ENCODE measurements at regions not wholly inside any gene's neighbourhood (a gene's known extent, or its start where the extent isn't known, plus 50 kb on each side); places are given as distances from the start of the nearest gene placed in this dataset.
"Not testable (repeated sequence)": the region's sequence is repeated elsewhere in the genome, so short reads cannot be mapped to it uniquely, and the experiment has no call there.

DNA sequence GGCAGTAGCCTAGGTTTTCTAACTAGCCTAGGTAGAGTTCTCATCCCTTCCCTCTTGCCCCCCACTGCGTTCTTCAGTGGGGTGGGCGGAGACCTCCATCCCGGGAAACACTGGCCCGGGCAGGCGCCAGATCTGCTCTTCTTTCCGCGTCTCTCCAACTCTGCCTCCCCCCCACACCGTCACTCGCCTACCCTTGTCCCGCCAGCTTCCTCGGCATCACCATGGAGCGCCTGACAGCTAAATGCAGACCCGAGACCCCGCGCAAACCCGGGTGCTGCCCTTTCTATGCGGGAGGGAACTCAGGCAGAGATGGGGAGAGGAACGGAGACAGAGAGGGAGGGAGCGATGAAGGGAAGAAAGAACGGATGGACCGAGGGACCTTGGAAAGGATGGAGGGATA is 1494.8 kb upstream of the DEFB115 start:
- no peak for DNase-seq (ENCODE audit: extremely low read depth in 1 of 2, low read depth in 1 of 2)

DNA sequence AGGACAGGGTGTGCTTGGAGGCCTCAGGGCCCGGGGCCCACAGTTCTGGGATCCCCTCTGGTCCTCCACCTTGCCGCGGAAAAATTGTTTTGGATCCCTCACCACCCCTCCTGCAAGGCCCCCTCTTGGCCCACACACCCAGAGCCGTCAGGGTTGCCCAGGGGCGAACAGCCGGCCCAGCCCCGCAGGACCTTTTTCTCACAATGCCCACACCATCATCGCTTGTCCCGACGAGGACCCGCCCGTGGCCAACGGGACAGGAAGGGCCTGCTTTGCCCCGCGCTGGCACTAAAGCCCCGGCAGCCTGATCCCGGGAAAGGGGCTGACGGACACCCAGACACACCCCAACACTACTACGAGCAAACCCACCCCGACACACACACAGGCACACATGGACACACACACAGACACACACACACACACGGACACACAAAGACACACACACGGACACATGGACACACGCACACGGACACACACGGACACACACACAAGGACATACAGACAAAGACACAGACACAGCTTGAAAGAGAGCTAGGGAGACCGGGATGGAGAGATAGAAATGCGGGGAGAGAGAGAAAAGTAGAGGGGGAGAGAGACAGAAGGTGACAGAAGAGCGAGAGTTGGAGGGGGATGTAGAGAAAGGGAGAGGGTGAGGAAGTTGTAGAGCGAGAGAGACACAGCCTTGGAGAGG is 1493.5 kb upstream of the DEFB115 start:
- DNase-seq (ENCODE audit: extremely low read depth in 1 of 2, low read depth in 1 of 2), result no peak

DNA sequence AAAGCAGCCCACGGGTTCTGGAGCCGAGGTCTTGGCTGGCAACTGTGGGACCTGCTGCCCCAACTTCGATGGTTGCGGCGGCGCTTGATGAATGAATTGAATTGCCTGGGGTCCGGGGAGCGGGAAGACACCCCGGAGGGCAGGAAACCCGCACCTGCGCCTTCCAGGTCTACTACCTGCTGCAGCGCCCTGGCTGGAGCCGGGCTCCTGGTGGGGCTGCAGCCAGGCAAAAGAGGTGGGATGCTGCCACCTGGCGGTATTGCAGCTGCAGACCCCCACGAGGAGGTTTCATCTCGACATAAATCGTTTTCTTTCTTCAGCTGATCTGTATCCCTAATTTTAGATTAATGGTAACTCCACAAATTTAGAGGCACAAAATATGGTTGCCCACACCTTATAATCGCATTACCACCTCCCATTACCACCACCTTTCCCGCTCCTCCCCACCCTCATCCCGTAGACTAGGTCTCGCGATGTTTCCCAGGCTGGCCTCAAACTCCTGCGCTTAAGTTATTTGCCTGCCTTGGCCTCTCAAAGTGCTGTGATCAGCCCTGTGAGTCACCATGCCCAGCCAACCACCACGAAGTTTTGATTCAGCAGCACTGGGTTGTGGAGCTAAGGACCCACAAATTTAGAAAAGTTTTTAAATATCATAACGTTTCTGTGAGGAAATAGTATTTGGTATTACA is 1492.4 kb upstream of the DEFB115 start:
- peak in 1 of 2 donors; percentile 20 for DNase-seq (ENCODE audit: extremely low read depth in 1 of 2, low read depth in 1 of 2)

DNA sequence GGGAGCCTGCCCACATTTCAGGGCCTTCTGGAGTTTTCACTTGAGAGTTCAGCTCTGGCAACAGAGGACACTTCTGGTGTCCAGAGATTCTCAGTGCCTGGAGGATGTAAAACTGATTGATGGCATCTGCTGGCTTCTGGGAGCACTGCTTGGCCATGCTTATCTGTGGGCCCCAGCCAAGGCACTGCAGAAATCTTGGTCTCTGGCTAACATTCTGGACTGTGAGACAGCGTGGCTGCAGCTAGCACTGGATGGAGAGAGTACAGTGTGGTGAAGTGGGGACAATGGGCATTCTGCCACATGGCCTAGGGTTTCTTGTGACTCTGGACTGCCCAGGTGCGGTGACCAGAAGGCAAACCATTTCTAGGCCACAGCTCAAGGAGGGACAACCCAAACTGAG is 1479.4 kb upstream of the DEFB115 start:
- not testable (repeated sequence) for DNase-seq (ENCODE audit: extremely low read depth in 1 of 2, low read depth in 1 of 2)

DNA sequence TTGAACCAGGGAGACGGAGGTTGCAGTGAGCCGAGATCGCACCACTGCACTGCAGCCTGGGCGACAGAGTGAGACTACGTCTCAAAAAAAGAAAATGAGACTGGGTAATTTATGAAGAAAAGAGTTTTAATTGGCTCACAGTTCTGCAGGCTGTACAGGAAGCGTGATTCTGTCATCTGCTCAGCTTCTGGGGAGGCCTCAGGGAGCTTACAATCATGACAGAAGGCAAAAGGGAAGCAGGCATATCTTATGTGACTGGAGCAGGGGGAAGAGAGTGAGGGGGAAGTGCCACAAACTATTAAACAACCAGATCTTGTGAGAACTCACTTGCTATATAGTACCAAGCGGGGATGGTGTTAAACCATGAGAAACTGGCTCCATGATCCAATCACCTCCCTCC is 1476.2 kb upstream of the DEFB115 start:
- DNase-seq (ENCODE audit: extremely low read depth in 1 of 2, low read depth in 1 of 2), result not testable (repeated sequence)

DNA sequence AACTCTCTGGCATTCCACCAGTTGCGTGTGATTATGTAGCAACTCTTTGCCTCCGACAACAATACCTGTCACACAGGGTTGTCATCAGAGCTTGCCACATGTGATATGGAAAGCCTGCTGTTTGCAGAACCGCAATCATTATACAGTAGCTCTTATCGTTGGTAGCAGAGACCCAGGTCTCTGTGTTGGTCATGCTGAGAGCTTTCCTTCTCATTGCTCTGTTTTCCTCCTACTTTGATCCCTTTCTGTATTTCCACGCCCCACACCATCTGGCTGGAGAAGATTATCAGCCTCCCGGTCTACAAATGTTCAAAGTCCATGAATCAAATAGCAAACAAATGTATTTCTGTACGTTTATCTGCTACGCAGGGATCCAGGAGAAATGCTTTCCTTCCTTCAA is 1475.6 kb upstream of the DEFB115 start:
- DNase-seq (ENCODE audit: extremely low read depth in 1 of 2, low read depth in 1 of 2), result not testable (repeated sequence)

DNA sequence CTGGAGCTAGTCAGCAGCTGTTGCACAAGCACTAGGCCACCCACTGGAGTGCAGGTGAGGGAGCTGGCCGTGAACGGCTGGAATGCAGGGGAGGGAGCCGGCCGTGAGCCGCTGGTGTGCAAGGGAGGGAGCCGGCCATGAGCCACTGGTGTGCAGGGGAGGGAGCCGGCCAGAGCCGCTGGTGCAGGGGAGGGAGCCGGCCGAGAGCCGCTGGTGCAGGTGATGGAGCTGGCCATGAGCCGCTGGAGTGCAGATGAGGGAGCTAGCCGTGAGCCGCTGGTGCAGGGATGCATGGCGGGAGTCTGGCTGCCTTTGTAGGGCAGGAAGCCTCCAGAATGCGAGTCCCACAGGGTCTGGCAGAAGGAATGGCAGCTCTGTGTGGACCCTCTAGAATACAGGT is 1470.0 kb upstream of the DEFB115 start:
- not testable (repeated sequence) for DNase-seq (ENCODE audit: extremely low read depth in 1 of 2, low read depth in 1 of 2)

DNA sequence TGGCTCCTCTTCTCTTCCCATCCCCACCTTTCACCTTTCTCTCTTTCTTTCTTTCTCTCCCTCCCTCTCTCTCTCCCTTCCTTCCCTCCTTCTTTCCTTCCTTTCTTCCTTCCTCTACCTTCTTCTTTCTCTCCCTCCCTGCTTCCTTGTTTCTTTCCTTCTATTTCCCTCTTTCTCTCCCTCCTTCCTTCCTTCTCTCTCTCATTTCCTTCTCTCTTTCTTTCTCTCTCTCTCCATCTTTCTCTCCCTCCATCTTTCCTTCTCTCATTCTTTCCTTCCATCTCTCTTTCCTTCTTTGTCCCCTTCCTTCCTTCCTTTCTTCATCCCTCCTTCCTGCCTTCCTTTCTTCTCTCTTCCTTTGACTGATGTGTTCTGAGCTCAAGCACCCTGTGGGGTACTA is 1467.0 kb upstream of the DEFB115 start:
- DNase-seq (ENCODE audit: extremely low read depth in 1 of 2, low read depth in 1 of 2), result no peak

DNA sequence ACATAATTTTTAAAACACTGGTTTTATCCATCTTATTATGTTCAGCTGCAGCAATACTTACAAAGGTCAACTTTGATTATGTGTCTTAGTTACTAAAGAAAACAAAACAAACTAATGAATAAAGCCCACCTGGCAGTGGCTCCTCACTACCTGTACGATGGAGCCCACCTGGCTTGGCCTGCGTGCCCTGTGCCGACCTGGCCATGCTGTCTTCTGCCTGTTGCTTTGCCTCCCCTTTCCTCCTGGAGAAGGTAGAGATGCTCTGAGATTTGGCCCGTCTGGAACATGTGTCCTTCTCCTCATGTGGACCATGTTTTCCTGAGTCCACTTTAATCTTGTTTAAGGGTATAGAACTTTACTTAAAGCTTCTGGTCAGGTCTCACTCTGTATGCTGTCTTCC is 1426.0 kb upstream of the DEFB115 start:
- not testable (repeated sequence) for DNase-seq (ENCODE audit: extremely low read depth in 1 of 2, low read depth in 1 of 2)

DNA sequence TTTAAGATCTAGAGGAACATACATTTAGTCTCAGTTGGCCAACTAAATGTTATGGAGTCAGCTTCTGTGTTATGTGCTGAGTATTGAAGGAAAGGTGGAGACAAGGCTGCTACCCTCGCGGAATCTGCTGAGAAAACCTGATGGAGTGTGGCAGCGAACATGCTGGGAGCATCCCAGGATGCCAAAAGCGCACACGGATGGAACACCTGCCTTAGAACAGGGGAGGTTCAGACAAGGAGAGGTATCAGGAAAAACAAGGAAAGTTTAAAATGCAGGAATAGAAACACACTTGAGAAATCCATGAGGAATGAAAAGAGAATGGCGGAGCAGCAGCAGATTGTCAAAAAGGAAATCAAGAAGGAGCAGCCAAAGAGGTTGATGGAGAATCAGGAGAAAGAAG is 1389.5 kb upstream of the DEFB115 start:
- DNase-seq (ENCODE audit: extremely low read depth in 1 of 2, low read depth in 1 of 2), result not testable (repeated sequence)

DNA sequence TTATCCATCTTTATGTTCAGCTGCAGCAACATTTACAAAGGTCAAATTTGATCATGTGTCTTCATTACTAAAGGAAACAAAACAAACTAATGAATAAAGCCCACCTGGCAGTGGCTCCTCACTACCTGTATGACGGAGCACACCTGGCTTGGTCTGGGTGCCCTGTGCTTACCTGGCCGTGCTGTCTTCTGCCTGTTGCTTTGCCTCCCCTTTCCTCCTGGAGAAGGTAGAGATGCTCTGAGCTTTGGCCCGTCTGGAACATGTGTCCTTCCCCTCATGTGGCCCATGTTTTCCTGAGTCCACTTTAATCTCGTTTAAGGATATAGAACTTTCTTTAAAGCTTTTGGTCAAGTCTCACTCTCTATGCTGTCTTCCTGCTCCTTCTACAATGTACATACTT is 1388.8 kb upstream of the DEFB115 start:
- not testable (repeated sequence) for DNase-seq (ENCODE audit: extremely low read depth in 1 of 2, low read depth in 1 of 2)

DNA sequence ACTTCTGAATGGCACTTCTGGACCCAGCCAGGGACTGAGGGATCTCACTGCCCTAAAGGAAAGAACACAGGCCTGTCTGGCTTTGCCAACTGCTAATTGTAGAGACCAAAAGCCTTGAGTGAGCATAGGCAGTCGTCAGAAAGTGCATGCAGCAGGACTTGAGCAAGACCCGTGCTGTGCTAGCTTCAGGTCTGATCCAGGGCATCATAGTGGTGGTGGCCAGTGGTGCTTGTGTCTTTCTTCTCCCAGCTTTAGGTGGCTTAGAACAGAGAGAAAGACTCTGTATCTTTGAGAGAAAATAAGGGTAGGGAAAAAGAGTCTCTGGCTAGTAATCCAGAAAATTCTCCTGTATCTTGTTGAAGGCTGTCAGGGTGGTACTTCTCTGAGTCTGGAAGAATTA is 1385.6 kb upstream of the DEFB115 start:
- not testable (repeated sequence) for DNase-seq (ENCODE audit: extremely low read depth in 1 of 2, low read depth in 1 of 2)

DNA sequence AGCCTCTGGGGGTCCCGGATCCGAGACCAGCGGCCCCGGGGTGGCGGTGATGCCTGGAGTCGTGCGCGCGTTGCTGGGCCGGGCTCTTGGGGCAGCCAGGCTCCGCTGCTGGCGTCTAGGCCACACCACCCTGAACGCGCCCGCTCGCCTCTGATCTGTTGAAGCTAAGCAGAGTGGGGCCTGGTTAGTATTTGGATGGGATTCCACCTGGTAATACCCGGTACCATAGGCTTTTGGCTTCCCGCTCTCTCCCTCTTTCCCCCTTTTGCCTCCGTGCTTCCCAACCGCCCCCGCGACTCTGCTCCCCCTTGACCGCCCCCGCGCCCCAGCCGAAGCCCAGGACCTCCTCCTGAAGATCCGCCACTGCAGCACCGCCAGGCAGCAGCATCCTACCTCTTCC is 1383.5 kb upstream of the DEFB115 start:
- DNase-seq (ENCODE audit: extremely low read depth in 1 of 2, low read depth in 1 of 2), result no peak

DNA sequence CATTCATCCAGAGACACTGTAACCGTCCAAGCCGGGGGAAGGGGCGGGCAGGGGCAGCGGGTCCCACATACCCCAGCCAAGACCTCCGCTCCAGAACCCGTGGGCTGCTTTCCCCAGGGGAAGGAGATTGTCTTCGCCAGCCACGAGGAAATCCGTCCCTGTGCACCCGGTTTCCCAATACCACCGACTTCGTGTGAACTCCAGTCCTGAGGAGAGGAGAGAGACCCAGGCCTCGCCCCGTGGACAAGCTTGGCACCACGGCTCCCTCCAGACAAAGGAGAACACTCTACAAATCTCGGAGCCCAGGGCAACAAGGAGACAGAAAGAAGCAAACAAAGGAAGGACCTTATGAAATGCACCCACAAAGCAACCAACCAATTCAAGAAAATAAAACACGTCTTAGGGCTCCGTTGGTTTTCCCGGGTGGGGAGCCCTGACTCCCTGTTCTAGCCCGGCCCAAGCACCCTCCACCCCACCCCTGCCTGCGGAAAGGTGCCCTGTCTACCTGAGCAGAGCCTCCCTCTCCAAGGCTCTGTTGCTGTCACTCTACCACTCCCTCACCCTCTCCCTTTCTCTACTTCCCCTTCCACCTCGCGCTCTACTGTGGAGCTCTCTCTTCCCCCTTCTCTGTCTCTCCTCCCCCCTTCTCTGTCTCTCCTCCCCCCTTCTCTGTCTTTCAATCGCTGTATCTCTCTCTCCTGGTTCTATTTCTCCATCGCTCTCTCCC is 1382.8 kb upstream of the DEFB115 start:
- no peak for DNase-seq (ENCODE audit: extremely low read depth in 1 of 2, low read depth in 1 of 2)

DNA sequence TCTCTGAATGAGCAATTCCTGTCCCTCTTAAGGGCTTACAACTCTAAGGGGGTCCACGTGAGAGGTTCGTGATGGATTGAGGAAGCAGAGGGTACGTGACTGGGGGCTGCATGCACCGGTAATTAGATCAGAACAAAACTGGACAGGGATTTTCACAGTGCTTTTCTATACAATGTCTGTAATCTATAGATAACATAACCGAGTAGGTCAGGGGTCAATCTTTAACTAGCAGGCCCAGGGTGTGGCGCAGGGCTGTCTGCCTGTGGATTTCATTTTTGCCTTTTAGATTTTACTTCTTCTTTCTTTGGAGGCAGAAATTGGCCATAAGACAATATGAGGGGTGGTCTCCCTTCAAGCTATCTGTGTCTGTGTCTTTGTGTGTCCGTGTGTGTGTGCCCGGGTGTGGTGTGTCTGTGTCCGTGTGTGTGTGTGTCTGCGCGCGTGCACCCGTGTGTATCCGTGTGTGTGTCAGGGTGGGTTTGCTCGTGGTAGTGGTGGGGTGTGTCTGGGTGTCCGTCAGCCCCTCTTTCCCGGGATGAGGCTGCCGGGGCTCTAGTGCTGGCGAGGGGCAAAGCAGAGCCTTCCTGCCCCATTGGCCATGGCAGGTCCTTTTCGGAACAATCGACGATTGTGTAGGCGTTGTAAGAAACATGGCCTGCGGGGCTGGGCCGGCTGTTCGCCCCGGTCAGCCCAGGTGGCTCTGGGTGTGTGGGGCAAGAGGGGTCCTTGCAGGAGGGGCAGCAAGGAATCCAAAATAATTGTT is 1382.0 kb upstream of the DEFB115 start:
- not testable (repeated sequence) for DNase-seq (ENCODE audit: extremely low read depth in 1 of 2, low read depth in 1 of 2)

DNA sequence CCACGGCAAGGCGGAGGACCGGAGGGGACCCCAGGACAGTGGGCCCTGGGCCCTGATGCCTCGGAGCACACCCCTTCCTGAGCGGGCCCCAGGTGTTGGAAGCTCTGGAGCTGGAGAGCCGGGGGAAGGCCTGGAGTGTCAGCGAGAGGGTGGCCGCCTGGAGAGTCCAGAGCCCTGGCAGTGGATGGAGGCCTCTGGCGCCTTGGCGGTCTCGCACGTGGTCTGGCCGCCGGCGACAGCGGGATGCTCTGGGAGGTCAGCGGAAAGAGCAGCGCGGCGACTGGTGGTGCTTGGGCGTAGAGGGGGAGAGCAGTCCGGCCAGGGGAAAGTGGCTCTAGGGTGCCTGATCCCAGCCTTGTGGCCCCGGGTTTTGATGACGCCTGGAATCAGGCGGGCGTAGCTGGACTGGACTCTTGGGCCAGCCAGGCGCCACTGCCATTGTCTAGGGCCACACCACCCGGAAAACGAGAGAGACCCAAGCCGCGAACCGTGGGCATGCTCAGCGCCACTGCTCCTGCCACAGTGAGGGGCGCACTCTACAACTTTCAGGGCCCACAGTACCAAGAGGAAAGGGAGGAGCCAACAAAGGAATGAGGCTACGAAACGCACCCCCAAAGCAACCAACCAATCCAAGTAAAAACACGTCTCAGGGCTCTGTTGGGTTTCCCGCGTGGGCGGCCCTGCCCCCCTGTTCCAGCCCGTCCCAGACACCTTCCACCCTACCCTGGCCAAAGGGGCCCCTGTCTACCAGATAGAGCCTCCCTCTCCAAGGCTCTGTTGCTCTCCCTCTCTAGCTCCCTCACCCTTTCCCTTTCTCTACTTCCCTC is 1381.2 kb upstream of the DEFB115 start:
- DNase-seq (ENCODE audit: extremely low read depth in 1 of 2, low read depth in 1 of 2), result not testable (repeated sequence)

DNA sequence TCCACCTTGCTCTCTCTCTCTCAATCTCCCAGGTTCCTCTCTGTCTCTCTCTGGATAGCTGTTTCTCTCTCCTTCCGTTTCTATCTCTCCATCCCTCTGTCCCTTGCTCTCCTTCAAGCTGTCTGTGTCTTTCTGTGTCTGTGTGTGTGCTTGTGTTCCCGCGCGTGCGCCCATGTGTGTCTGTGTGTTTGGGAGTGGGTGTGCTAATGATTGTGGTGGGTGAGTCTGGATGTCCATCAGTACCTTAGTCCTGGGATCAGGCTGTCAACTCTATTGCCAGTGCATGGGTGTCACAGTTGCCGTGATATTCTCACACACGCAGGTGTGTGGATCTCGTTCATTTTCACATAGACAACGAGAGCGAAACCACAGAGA is 1380.6 kb upstream of the DEFB115 start:
- no peak for DNase-seq (ENCODE audit: extremely low read depth in 1 of 2, low read depth in 1 of 2)

DNA sequence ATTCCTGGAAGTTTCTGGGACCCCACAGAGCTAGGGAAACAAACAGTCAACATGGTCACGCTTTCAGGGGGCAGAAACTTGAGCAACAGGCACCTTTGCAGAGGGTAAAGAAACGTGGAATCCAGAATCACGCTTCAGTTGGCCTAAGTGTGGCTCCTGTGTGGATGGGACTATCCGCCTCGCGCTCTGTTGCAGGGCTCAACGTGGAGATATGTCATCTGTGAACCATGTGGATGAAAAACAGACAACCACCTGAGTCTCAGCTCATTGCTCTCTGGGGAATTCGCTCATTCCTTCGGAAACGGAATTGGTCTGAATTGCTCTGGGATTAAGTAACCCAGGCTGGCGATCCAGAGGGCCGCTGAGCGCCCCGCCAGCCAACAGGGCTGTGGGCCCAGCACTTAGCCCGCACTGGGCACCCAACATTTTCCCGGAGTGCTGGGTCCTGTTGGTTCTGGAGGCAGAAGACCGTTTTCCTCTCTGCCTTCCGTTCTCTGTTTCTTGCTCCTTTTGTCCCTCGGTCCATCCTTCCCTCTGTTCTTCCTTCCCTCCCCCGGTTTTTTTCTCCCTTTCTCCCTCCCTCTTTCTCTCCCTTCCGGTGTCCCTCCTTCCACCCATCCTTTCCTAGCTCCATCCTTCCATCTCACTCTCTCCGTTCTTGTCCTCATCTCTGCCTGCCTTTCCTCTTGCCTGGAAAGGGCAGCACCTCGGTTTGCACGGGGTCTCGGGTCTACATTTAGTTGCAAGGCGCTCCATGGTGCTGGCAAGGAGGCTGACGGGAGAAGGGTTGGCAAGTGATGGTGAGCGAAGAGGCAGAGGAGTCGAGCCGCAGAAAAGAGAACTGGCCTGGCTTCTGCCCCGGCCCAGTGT is 1379.8 kb upstream of the DEFB115 start:
- not testable (repeated sequence) for DNase-seq (ENCODE audit: extremely low read depth in 1 of 2, low read depth in 1 of 2)

DNA sequence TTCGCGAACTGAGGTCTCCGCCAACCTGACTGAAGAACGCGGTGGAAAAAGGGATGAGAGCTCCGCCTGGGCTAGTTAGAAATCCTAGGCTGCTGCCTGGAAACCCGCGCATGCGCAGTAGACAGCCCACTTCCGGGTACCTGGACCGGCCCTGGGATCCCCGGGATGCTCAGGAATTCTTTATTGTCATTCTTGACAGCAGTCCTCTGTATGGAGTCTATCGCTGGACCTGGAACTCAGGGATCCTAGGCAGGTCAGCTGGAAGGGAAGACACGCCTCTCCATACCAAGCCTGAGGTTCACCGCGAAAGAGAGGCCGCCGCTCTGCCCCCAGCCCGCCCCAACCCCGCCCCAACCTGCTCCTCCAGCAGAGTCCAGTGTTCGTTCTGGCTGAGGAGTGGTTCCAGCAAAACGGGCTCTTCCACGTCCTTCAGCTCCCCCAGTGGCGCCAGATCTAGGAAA is 1379.2 kb upstream of the DEFB115 start:
- no peak for DNase-seq (ENCODE audit: extremely low read depth in 1 of 2, low read depth in 1 of 2)
